Coronary artery (tissue), 2 donors: ENCODE measurements at regions not wholly inside any gene's neighbourhood (a gene's known extent, or its start where the extent isn't known, plus 50 kb on each side); places are given as distances from the start of the nearest gene placed in this dataset.
A peak's percentile ranks its signal among the peaks of the same experiment; 100 is the strongest.
"Not testable (repeated sequence)": the region's sequence is repeated elsewhere in the genome, so short reads cannot be mapped to it uniquely, and the experiment has no call there.

Source experiments
- DNase-seq: peaks from one replicate; pipeline ENCODE4 v3.0.0-alpha.2; 2017; ENCODE audit warnings: low spot score
- H3K27ac ChIP-seq, 2 donors: fragments of 200-600 bp; sonication (generic); one replicate each; pipeline ENCODE4 v1.5.1; 2016 to 2019
- H3K4me3 ChIP-seq: fragments of 200-600 bp; sonication (generic); 2 replicates; pipeline ENCODE4 v1.5.1; 2016; ENCODE audit warnings: mild to moderate bottlenecking, moderate library complexity

DNA sequence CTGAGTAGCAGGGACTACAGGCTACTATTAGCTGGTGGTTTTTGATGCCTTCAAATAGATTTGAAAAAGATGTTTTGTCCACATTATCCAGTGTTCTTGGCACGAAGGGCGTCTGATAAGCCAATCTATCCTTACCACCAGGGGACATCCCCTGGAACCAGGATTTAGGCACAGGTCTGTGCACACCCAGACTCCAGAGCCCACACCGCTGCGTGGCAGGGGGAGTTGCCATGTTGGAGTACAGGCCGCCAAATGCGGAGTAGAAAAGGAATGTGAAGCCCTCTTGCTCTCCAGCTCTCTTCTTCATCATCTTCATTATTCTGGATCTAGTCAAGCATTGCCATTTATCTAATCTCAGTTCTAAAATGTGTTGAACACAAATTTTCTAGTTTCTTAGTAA lies 54.3 kb downstream of the RNU1-4 start:
- DNase-seq = peak; percentile 12
- not testable (repeated sequence) for H3K4me3 ChIP-seq

DNA sequence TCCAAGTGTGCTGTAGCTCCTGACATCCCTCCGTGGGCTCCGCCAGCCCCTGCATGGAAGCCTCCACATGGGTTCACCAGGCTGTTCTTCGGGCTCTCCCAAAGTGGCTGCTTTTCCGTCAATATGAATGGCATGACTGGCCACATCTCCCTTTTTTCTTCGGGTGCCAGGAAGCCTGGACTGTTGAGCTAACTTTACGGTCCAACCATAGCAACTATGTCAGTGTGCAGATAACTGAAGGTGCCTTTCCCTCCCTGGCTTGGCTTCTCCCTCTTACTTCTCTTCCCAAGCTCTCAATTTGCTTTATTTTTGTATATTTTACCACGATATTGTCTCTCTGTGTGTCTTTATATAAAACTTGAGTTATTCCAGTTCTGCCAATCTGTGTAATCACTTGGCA lies 54.8 kb downstream of the RNU1-4 start:
- H3K27ac ChIP-seq, H3K4me3 ChIP-seq: not testable (repeated sequence)
- DNase-seq = peak; percentile 26

More for the DNA sequence above, 54.3 kb downstream of the RNU1-4 start:
- not testable (repeated sequence) for H3K27ac ChIP-seq

DNA sequence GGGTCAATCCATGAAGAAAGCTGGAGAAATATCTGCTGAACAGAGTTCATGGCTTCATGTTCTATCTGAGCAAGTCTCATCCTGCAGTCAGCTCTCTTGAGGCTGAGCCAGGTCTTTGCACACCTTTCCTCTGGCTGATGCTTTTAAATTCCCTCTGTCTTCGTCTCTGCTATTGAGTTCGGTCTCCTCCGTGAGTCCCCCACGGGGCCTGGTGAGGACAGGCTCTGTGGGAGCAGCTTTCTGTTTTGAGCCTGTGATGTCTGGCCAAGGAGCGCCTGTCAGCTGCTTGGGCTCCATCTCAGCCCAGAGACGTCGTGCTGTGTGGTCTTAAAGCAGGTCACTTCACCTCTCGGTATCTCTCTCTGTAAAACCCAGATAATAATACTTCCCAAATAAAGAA lies 55.9 kb downstream of the RNU1-4 start:
- H3K4me3 ChIP-seq, DNase-seq, H3K27ac ChIP-seq: not testable (repeated sequence)

DNA sequence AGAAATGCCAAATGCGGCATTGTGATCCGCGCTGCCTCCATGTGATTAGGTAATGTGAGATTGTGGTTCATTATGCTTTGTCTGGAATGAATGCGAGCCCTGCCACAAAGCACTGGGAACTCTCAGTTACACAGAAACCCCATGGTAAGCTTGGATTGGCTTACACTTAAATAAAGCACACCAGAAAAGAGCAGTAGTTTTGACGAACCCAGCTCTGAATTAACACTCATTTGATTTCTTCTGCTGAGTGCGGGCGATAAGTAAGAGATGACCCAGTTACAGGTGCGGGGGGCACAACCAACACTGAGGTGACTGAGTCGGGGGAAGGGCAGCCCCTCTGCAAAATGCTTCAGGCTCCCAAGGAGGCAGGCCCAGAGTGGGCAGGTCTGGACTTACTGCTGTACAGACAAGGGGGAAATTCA lies 56.3 kb downstream of the RNU1-4 start:
- H3K27ac ChIP-seq, H3K4me3 ChIP-seq: not testable (repeated sequence)
- peak; percentile 62 for DNase-seq

DNA sequence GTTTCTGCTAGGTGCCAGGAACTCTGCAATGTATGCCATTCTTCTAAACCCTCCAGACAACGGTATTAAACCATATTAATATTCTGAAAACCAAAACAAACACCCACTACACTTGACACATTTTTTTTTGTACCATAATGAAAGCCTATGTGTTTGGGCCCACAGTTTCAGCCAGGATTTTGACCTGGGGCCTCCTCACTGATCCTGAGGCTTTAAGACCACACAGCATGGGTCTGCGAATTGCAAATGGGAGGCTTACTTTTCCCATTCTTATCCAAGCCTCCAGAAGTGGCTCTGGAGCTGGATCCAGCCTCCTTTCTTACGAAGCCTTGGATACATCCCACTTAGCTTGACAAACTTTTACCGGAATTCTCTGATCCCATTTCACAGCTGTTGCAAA lies 56.7 kb downstream of the RNU1-4 start:
- not testable (repeated sequence) for H3K4me3 ChIP-seq, H3K27ac ChIP-seq, DNase-seq

DNA sequence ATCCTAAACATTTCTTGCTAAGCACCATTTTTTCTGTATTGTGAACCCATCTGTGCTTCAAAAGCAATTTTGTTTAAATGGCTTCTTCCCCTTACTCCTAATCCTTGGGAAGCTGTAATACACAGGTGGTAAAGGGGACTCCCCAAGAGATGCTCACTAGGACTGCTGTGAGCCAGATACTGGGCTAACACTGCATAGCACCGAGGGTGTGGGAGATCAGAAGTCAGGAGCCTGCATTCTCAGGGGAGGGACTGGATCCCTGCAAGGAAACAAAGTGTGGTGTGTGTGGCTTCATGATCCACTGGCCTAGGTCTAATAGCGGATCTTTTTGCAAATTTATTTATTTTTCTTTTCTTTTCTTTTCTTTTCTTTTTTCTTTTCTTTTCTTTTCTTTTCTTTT lies 57.7 kb downstream of the RNU1-4 start:
- DNase-seq = peak; percentile 17
- H3K27ac ChIP-seq, H3K4me3 ChIP-seq: not testable (repeated sequence)
